GM12891 (cell line): ENCODE measurements at regions not wholly inside any gene's neighbourhood (a gene's known extent, or its start where the extent isn't known, plus 50 kb on each side); places are given as distances from the start of the nearest gene placed in this dataset.

Experiments
- PAX5 ChIP-seq: IDR thresholded peaks from 2 replicates; pipeline ENCODE4 v1.6.1; 2011; ENCODE audit warnings: low read length, moderate library complexity, mild to moderate bottlenecking; ENCODE audit not compliant: insufficient read depth, severe bottlenecking
- POLR2A ChIP-seq: IDR thresholded peaks from 2 replicates; pipeline ENCODE4 v1.6.1; 2011; ENCODE audit warnings: low read depth, low read length, control low read depth
- POLR2AphosphoS5 ChIP-seq: IDR thresholded peaks from 2 replicates; pipeline ENCODE4 v1.6.1; 2011; ENCODE audit warnings: low read depth, low read length, control low read depth
- POU2F2 ChIP-seq: IDR thresholded peaks from 2 replicates; pipeline ENCODE4 v1.6.1; 2011; ENCODE audit warnings: low read depth, mild to moderate bottlenecking, control low read depth, low read length, moderate library complexity
- SPI1 ChIP-seq: IDR thresholded peaks from 2 replicates; pipeline ENCODE4 v1.6.1; 2011; ENCODE audit warnings: low read depth, low read length, control low read depth
- TAF1 ChIP-seq: IDR thresholded peaks from 2 replicates; pipeline ENCODE4 v1.6.1; 2011; ENCODE audit warnings: low read depth, low read length, control low read depth

GRCh38 chr9:16951502-16951901 lies 81.0 kb upstream of the BNC2 start:
- TF ChIP-seq POLR2A, result no peak
- no peak for TF ChIP-seq PAX5
- TF ChIP-seq POLR2AphosphoS5, result no peak
- TF ChIP-seq TAF1, result no peak
- TF ChIP-seq SPI1, result no peak
- TF ChIP-seq POU2F2, result no peak
